RPMI8226 (cell line): ENCODE measurements at regions not wholly inside any gene's neighbourhood (a gene's known extent, or its start where the extent isn't known, plus 50 kb on each side); places are given as distances from the start of the nearest gene placed in this dataset.

Experiments
- DNase-seq: peaks from one replicate; pipeline ENCODE4 v3.0.0-alpha.2; 2015

DNA sequence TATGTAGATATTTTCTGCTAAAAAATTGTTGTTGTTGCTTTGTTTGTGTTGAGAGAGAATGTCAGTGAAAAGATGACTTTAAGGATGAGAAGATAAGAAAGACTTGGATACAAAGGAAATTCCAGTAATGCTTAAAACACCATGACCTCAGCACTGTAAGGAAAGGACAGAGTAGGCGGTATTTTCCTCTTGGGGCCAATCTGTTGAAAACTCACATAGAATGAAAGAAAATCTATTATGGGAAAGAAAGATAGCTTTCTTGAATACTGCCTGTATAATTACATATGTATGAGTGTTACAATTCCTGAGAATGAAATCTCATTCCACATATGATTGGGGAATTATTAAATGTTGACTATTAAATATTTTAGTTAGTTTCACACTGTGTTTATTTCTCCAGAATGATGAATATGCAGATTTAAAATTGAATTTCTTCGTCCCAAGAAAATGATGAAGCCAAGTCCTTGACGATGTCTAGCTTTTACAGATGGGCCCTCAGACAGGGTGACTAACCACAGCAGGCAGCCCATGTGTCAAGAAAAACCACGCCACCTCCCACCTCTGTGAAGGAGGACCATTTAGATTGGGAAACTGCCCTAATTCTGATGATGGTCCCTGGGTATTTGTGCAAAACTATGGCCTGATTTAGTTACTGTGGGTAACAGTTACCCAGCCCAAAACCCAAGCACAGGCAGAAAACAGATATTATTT lies 49.7 kb upstream of the LMO4 start:
- DNase-seq, result no peak
